NT2/D1 (cell line): ENCODE measurements at regions not wholly inside any gene's neighbourhood (a gene's known extent, or its start where the extent isn't known, plus 50 kb on each side); places are given as distances from the start of the nearest gene placed in this dataset.

Experiments used
- SUZ12 ChIP-seq: IDR thresholded peaks from 2 replicates; pipeline ENCODE4 v1.6.1; 2011; ENCODE audit not compliant: insufficient read length, insufficient read depth; ENCODE audit errors: extremely low read depth
- YY1 ChIP-seq: IDR thresholded peaks from 2 replicates; pipeline ENCODE4 v1.6.1; 2011; ENCODE audit not compliant: insufficient read length, insufficient read depth
- ZNF274 ChIP-seq: IDR thresholded peaks from 2 replicates; pipeline ENCODE4 v1.6.1; 2011; ENCODE audit warnings: mild to moderate bottlenecking, low read depth, low read length

DNA sequence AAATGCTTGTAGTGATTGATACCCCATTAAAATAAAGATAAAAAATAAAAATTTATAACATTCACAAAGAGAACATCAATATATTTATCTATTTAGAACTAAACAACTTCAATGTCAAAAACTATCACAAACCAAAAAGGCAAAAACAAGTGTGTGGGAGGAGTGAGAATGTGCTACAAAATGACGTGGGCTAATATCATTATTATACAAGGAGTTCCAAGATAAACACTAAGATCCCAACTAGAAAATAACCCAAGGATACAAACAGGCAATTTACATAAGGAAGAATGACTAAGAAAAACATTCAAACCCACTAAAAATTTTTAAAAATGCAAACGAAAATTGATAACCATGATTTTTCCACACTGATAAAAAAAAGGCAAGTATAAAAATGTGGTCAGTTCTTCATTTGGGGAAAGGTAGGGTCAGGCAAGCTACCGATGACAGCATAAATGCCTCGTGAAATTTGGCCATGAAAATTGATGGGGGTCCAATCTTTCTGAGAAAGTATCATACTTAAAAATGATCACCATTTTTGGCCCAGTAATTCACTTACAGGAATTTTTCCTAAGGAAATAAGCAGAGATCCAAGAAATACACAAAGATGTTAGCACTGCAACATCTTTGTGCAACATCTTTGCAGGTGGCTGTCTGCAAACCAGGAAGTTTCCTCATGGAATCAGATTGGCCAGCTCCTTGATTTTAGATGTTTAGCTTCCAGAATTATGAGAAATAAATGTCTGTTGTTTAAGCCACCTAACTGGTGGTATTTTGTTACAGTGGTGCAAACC is 140.2 kb downstream of the TMEM200A start:
- TF ChIP-seq ZNF274 (no peak), SUZ12 (no peak), YY1 (no peak)
